HCT116 (cell line): ENCODE measurements at regions not wholly inside any gene's neighbourhood (a gene's known extent, or its start where the extent isn't known, plus 50 kb on each side); places are given as distances from the start of the nearest gene placed in this dataset.

Experiments used
- ATAC-seq: fragments of 200-7000 bp; cut with Tn5 transposase; 2 replicates; pipeline ENCODE4 v1.9.1; 2020; ENCODE audit warnings: mild to moderate bottlenecking, moderate library complexity
- BruUV-seq: library from RNA; stranded (reverse); fragments of 400-500 nt; replicated peaks from 2 replicates; lab custom pipeline; 2021; lab: Mats Ljungman, UMichigan
- CTCF ChIA-PET: fragments of 300-600 bp; sonication (Branson Sonifier 250); formaldehyde crosslinking; loops from one replicate; lab custom pipeline; 2021; ENCODE audit warnings: antibody characterized with exemption; lab: Charles Lee
- POLR2A ChIA-PET: fragments of 300-600, 350-600 bp; sonication (Branson Sonifier 250); formaldehyde crosslinking; loops from one replicate; lab custom pipeline; 2021; ENCODE audit warnings: antibody characterized with exemption; lab: Charles Lee
- RAD21 ChIA-PET, 2 experiments: fragments of 300-600 bp; sonication (Branson Sonifier 250); formaldehyde crosslinking; loops; one replicate each; lab custom pipeline; 2023; ENCODE audit warnings: low total read pairs in 2 of 2; ENCODE audit not compliant: uncharacterized antibody in 2 of 2, unreplicated experiment in 2 of 2, low non-redundant PET in 1 of 2; lab: Charles Lee
- DNase-seq: peaks from one replicate; pipeline ENCODE4 v3.0.0-alpha.2; 2010; ENCODE audit warnings: low read depth, low spot score
- H2AFZ ChIP-seq: fragments of 200-600 bp; shearing (Covaris generic), sonication (generic); 2 replicates; pipeline ENCODE4 v1.6.1; 2017; ENCODE audit warnings: low read depth, mixed run types, mixed read lengths, antibody characterized with exemption, low read length; ENCODE audit not compliant: poor library complexity, severe bottlenecking
- H3K27ac ChIP-seq: 2 replicates; pipeline ENCODE4 v1.5.1; 2012; ENCODE audit warnings: low read depth, low read length
- H3K27me3 ChIP-seq: fragments of 200-600 bp; sonication (generic); 2 replicates; pipeline ENCODE4 v1.6.1; 2016; ENCODE audit warnings: mixed run types, low read length, mixed read lengths; ENCODE audit not compliant: insufficient read depth
- H3K36me3 ChIP-seq, 2 experiments: fragments of 200-500 bp in 1 of 2; fragments of 200-600 bp in 1 of 2; sonication (Bioruptor generic) in 1 of 2; sonication (generic) in 1 of 2; 2 replicates each; pipeline versions ENCODE4 v1.5.1 to v1.6.1; 2014 to 2016; ENCODE audit warnings: low read length in 2 of 2, inconsistent platforms in 1 of 2, mixed read lengths in 1 of 2, mixed run types in 1 of 2; ENCODE audit not compliant: insufficient read depth in 2 of 2, control insufficient read depth in 1 of 2
- H3K4me1 ChIP-seq, 2 experiments: fragments of 200-600 bp in 1 of 2; sonication (generic) in 1 of 2; 2 replicates each; pipeline versions ENCODE4 v1.5.1 to v1.6.1; 2012 to 2017; ENCODE audit warnings: low read length in 2 of 2, inconsistent platforms in 1 of 2, mild to moderate bottlenecking in 1 of 2, mixed read lengths in 1 of 2, mixed run types in 1 of 2, moderate library complexity in 1 of 2; ENCODE audit not compliant: insufficient read depth in 2 of 2, control insufficient read depth in 1 of 2
- H3K4me2 ChIP-seq: fragments of 200-600 bp; sonication (generic); 2 replicates; pipeline ENCODE4 v1.6.1; 2017; ENCODE audit warnings: mixed run types, low read length, mixed read lengths
- H3K4me3 ChIP-seq, 2 experiments: fragments of 200-600 bp in 1 of 2; sonication (generic) in 1 of 2; replicated peaks in 1 of 2; 2 replicates each; pipeline ENCODE4 v1.5.1; 2011 to 2016; ENCODE audit warnings: low read length in 2 of 2, control low read depth in 1 of 2, low read depth in 1 of 2, mild to moderate bottlenecking in 1 of 2, mixed read lengths in 1 of 2, mixed run types in 1 of 2
- H3K79me2 ChIP-seq: fragments of 200-600 bp; sonication (generic); 2 replicates; pipeline ENCODE4 v1.6.1; 2017; ENCODE audit warnings: mild to moderate bottlenecking, mixed run types, low read length, moderate library complexity, mixed read lengths; ENCODE audit not compliant: insufficient read depth
- H3K9ac ChIP-seq: fragments of 200-600 bp; sonication (generic); 2 replicates; pipeline ENCODE4 v1.6.1; 2016; ENCODE audit warnings: low read length, mixed read lengths
- H3K9me2 ChIP-seq: fragments of 200-600 bp; sonication (generic), shearing (Covaris generic); 2 replicates; pipeline ENCODE4 v1.6.1; 2017; ENCODE audit warnings: mixed run types, mild to moderate bottlenecking, moderate library complexity; ENCODE audit not compliant: insufficient read depth
- H3K9me3 ChIP-seq, 2 experiments: fragments of 200-500 bp in 1 of 2; fragments of 200-600 bp in 1 of 2; sonication (Bioruptor generic) in 1 of 2; sonication (generic) in 1 of 2; 2 replicates each; pipeline ENCODE4 v1.6.1; 2014 to 2017; ENCODE audit warnings: low read length in 2 of 2, mixed read lengths in 2 of 2, inconsistent platforms in 1 of 2, low read depth in 1 of 2, mild to moderate bottlenecking in 1 of 2, mixed run types in 1 of 2, moderate library complexity in 1 of 2; ENCODE audit not compliant: control insufficient read depth in 1 of 2, insufficient read depth in 1 of 2
- H4K20me1 ChIP-seq: fragments of 200-600 bp; sonication (generic), shearing (Covaris generic); 2 replicates; pipeline ENCODE4 v1.6.1; 2017; ENCODE audit warnings: mixed run types, mild to moderate bottlenecking, moderate library complexity; ENCODE audit not compliant: insufficient read depth
- CBX3 ChIP-seq: IDR thresholded peaks from 2 replicates; pipeline ENCODE4 v1.6.1; 2012; ENCODE audit warnings: low read depth
- CEBPB ChIP-seq: IDR thresholded peaks from 2 replicates; pipeline ENCODE4 v1.6.1; 2012; ENCODE audit warnings: low read depth
- CTCF ChIP-seq, 3 experiments: fragments of 200-600 bp in 1 of 3; sonication (generic) in 1 of 3; IDR thresholded peaks in 2 of 3; conservative IDR thresholded peaks in 1 of 3; 2 replicates each; pipeline ENCODE4 v1.5.1; 2012 to 2017; ENCODE audit warnings: low read depth in 2 of 3, low read length in 2 of 3, antibody characterized with exemption in 1 of 3, borderline replicate concordance in 1 of 3, control low read depth in 1 of 3, mild to moderate bottlenecking in 1 of 3, mixed read lengths in 1 of 3, mixed run types in 1 of 3, moderate library complexity in 1 of 3; ENCODE audit not compliant: insufficient read depth in 1 of 3
- EGR1 ChIP-seq: IDR thresholded peaks from 2 replicates; pipeline ENCODE4 v1.6.1; 2012; ENCODE audit warnings: low read depth
- EZH2 ChIP-seq: fragments of 200-600 bp; sonication (generic); IDR thresholded peaks from 2 replicates; pipeline ENCODE4 v1.6.1; 2017; ENCODE audit warnings: antibody characterized with exemption, mixed run types
- FOSL1 ChIP-seq: IDR thresholded peaks from 2 replicates; pipeline ENCODE4 v1.6.1; 2012; ENCODE audit warnings: low read depth
- JUND ChIP-seq: IDR thresholded peaks from 2 replicates; pipeline ENCODE4 v1.6.1; 2012
- SIN3A ChIP-seq: IDR thresholded peaks from 2 replicates; pipeline ENCODE4 v1.6.1; 2012; ENCODE audit warnings: low read depth
- TCF7L2 ChIP-seq: IDR thresholded peaks from 2 replicates; pipeline ENCODE4 v1.7.0; 2011; ENCODE audit warnings: borderline replicate concordance, inconsistent platforms; ENCODE audit not compliant: insufficient read depth, insufficient read length; ENCODE audit errors: extremely low read depth
- YY1 ChIP-seq: IDR thresholded peaks from 2 replicates; pipeline ENCODE4 v1.6.1; 2011; ENCODE audit warnings: low read length, low read depth, moderate library complexity, mild to moderate bottlenecking; ENCODE audit not compliant: insufficient replicate concordance; ENCODE audit errors: extremely low read depth
- intact Hi-C: fragments of 100-400 bp; cut with micrococcal nuclease; formaldehyde crosslinking; loops from 2 replicates; pipeline ENCODE4 v1.10.0; 2022
- TF ChIP-seq, protein P1 (sequence below): IDR thresholded peaks from 2 replicates; pipeline ENCODE4 v1.6.1; 2012

GRCh38 chr9:81772144-81772543 is 82.8 kb upstream of the TLE1 start:
- 0 out of 4 replicates have a peak, but pooled peaks cover 0 to 5% of the 10 kb centered on the region in 2 experiments for H3K4me1 ChIP-seq
- H3K4me2 ChIP-seq = no peak overlapping the region
- no peaks in the 10 kb centered on the region for H3K9me2 ChIP-seq
- DNase-seq (no peak), ATAC-seq (no peak)
- H2AFZ ChIP-seq = no peak overlapping the region
- no TSS peak for BruUV-seq
- no peak overlapping the region for H3K4me3 ChIP-seq
- POLR2A ChIA-PET = no interaction called here
- no peaks in the 10 kb centered on the region for H3K27me3 ChIP-seq
- CTCF ChIA-PET = no interaction called here
- H3K79me2 ChIP-seq = no peaks in the 10 kb centered on the region
- RAD21 ChIA-PET = no interaction called here
- intact Hi-C loops = no loop called here
- no peaks in the 10 kb centered on the region for H3K36me3 ChIP-seq
- TF ChIP-seq EGR1 = no peak
- TF ChIP-seq FOSL1 = no peak
- TF ChIP-seq CTCF (IDR thresholded peaks at IDR 0.05 in 2 of 3, conservative IDR thresholded peaks at IDR 0.05 in 1 of 3; ENCODE audit: borderline replicate concordance in 1 of 3, insufficient read depth in 1 of 3, low read depth in 2 of 3, low read length in 2 of 3) = no peak
- no peak for TF ChIP-seq YY1
- TF ChIP-seq EZH2 = no peak
- TF ChIP-seq SIN3A = no peak
- no peak for TF ChIP-seq JUND
- TF ChIP-seq, protein P1, sequence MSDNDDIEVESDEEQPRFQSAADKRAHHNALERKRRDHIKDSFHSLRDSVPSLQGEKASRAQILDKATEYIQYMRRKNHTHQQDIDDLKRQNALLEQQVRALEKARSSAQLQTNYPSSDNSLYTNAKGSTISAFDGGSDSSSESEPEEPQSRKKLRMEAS = no peak
- TF ChIP-seq CEBPB = no peak
- no peaks in the 10 kb centered on the region for H4K20me1 ChIP-seq
- no peak overlapping the region for H3K27ac ChIP-seq
- H3K9ac ChIP-seq = no peak overlapping the region
- H3K9me3 ChIP-seq = no peaks in the 10 kb centered on the region

GRCh38 chr9:81776390-81776789 is 87.0 kb upstream of the TLE1 start:
- no peaks in the 10 kb centered on the region for H3K79me2 ChIP-seq
- no peaks in the 10 kb centered on the region for H3K9me2 ChIP-seq
- ChIA-PET RAD21 (no interaction called here), CTCF (no interaction called here), POLR2A (no interaction called here)
- H3K9ac ChIP-seq = no peak overlapping the region
- 0 out of 4 replicates have a peak, but pooled peaks cover 0 to 5% of the 10 kb centered on the region in 2 experiments for H3K4me1 ChIP-seq
- no peaks in the 10 kb centered on the region for H4K20me1 ChIP-seq
- no peaks in the 10 kb centered on the region for H3K27me3 ChIP-seq
- no peaks in the 10 kb centered on the region for H3K36me3 ChIP-seq
- H3K9me3 ChIP-seq = no peaks in the 10 kb centered on the region
- no TSS peak for BruUV-seq
- intact Hi-C loops = no loop called here
- ATAC-seq (no peak), DNase-seq (no peak)
- no peak overlapping the region for H2AFZ ChIP-seq
- no peak overlapping the region for H3K27ac ChIP-seq
- TF ChIP-seq CBX3 (no peak), TCF7L2 (no peak)
- H3K4me2 ChIP-seq = no peak overlapping the region
- H3K4me3 ChIP-seq = no peak overlapping the region
